GM12891 (cell line): ENCODE measurements at regions not wholly inside any gene's neighbourhood (a gene's known extent, or its start where the extent isn't known, plus 50 kb on each side); places are given as distances from the start of the nearest gene placed in this dataset.

Experiments used
- PAX5 ChIP-seq: IDR thresholded peaks from 2 replicates; pipeline ENCODE4 v1.6.1; 2011; ENCODE audit warnings: low read length, moderate library complexity, mild to moderate bottlenecking; ENCODE audit not compliant: insufficient read depth, severe bottlenecking
- POLR2A ChIP-seq: IDR thresholded peaks from 2 replicates; pipeline ENCODE4 v1.6.1; 2011; ENCODE audit warnings: low read depth, low read length, control low read depth
- POLR2AphosphoS5 ChIP-seq: IDR thresholded peaks from 2 replicates; pipeline ENCODE4 v1.6.1; 2011; ENCODE audit warnings: low read depth, low read length, control low read depth

- TF ChIP-seq POLR2AphosphoS5 (no peak), POLR2A (no peak), PAX5 (no peak)
Measured at GRCh38 chr3:101994386-101994785, 145.1 kb downstream of the NFKBIZ start.
